ENCODE measurements at regions not wholly inside any gene's neighbourhood (a gene's known extent, or its start where the extent isn't known, plus 50 kb on each side); places are given as distances from the start of the nearest gene placed in this dataset.
"Not testable (repeated sequence)": the region's sequence is repeated elsewhere in the genome, so short reads cannot be mapped to it uniquely, and the experiment has no call there.

GRCh38 chr7:82668676-82669075 lies 225.1 kb upstream of the CACNA2D1 start:
- intact Hi-C loops (cut with DNase I; ENCODE audit: low total_unique reads), result no loop called here
- no peak overlapping the region for H3K27ac ChIP-seq
- no peaks in the 10 kb centered on the region for H3K27me3 ChIP-seq
- DNase-seq, result no peak
- H3K4me1 ChIP-seq, result no peaks in the 10 kb centered on the region
- H3K36me3 ChIP-seq, result no peaks in the 10 kb centered on the region
- TF ChIP-seq, protein P1, sequence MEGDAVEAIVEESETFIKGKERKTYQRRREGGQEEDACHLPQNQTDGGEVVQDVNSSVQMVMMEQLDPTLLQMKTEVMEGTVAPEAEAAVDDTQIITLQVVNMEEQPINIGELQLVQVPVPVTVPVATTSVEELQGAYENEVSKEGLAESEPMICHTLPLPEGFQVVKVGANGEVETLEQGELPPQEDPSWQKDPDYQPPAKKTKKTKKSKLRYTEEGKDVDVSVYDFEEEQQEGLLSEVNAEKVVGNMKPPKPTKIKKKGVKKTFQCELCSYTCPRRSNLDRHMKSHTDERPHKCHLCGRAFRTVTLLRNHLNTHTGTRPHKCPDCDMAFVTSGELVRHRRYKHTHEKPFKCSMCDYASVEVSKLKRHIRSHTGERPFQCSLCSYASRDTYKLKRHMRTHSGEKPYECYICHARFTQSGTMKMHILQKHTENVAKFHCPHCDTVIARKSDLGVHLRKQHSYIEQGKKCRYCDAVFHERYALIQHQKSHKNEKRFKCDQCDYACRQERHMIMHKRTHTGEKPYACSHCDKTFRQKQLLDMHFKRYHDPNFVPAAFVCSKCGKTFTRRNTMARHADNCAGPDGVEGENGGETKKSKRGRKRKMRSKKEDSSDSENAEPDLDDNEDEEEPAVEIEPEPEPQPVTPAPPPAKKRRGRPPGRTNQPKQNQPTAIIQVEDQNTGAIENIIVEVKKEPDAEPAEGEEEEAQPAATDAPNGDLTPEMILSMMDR (IDR thresholded peaks at IDR 0.05), result no peak
- TF ChIP-seq POLR2A (IDR thresholded peaks at IDR 0.05), result no peak
- H3K9me3 ChIP-seq, result no peaks in the 10 kb centered on the region
- no peak overlapping the region for H3K4me3 ChIP-seq

- Histone ChIP-seq H3K9me3 (no peaks in the 10 kb centered on the region), H3K27me3 (no peaks in the 10 kb centered on the region), H3K4me1 (no peaks in the 10 kb centered on the region), H3K4me3 (no peak overlapping the region), H3K36me3 (no peaks in the 10 kb centered on the region), H3K27ac (no peak overlapping the region)
- intact Hi-C loops (cut with DNase I; ENCODE audit: low total_unique reads), result no loop called here
- DNase-seq, result no peak
- TF ChIP-seq POLR2A (IDR thresholded peaks at IDR 0.05), result no peak
- TF ChIP-seq, protein P1 (IDR thresholded peaks at IDR 0.05), result no peak
Measured at GRCh38 chr7:82665966-82666507, 222.5 kb upstream of the CACNA2D1 start.

DNA sequence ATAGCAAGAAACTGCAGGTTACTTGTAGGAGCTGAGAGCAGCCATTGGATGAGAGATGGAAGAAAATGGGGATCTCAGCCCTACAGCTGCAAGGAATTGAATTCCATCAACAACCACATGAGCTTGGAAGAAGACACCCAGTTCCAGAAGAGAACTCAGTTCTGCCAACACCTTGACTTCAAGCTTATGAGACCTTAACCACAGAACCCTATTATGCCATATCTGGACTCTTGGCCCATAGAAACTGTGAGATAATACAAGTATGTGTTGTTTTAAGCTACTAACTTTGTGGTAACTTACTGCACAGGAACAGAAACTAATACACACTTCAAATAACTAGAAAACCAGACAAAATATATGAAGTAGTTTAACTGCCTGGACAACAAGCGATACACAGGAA lies 212.4 kb upstream of the CACNA2D1 start:
- Histone ChIP-seq H3K4me3 (no peak overlapping the region), H3K36me3 (no peaks in the 10 kb centered on the region), H3K27ac (no peak overlapping the region), H3K4me1 (no peaks in the 10 kb centered on the region), H3K9me3 (no peaks in the 10 kb centered on the region), H3K27me3 (no peaks in the 10 kb centered on the region)
- intact Hi-C loops (cut with DNase I; ENCODE audit: low total_unique reads), result no loop called here
- no peak for DNase-seq
- TF ChIP-seq, protein P1 (IDR thresholded peaks at IDR 0.05), result no peak
- TF ChIP-seq POLR2A (IDR thresholded peaks at IDR 0.05), result no peak

GRCh38 chr7:82650095-82650494 lies 206.5 kb upstream of the CACNA2D1 start:
- H3K4me1 ChIP-seq; H3K27ac ChIP-seq; intact Hi-C loops (cut with DNase I; ENCODE audit: low total_unique reads); H3K36me3 ChIP-seq; H3K27me3 ChIP-seq; H3K9me3 ChIP-seq; DNase-seq; H3K4me3 ChIP-seq: not testable (repeated sequence)

- intact Hi-C loops (cut with DNase I; ENCODE audit: low total_unique reads), result no loop called here
- H3K9me3 ChIP-seq, result no peaks in the 10 kb centered on the region
- H3K36me3 ChIP-seq, result no peaks in the 10 kb centered on the region
- TF ChIP-seq POLR2A (IDR thresholded peaks at IDR 0.05), result no peak
- no peaks in the 10 kb centered on the region for H3K4me1 ChIP-seq
- H3K27ac ChIP-seq, result no peak overlapping the region
- no peak overlapping the region for H3K4me3 ChIP-seq
- no peak for DNase-seq
- H3K27me3 ChIP-seq, result no peaks in the 10 kb centered on the region
Measured at GRCh38 chr7:82633592-82633991, 190.0 kb upstream of the CACNA2D1 start.

GRCh38 chr7:82631998-82632397 lies 188.4 kb upstream of the CACNA2D1 start:
- Histone ChIP-seq H3K9me3 (no peaks in the 10 kb centered on the region), H3K36me3 (no peaks in the 10 kb centered on the region), H3K27me3 (no peaks in the 10 kb centered on the region), H3K27ac (no peak overlapping the region), H3K4me3 (no peak overlapping the region), H3K4me1 (no peaks in the 10 kb centered on the region)
- TF ChIP-seq POLR2A (IDR thresholded peaks at IDR 0.05), result no peak
- TF ChIP-seq, protein P1 (IDR thresholded peaks at IDR 0.05), result no peak
- intact Hi-C loops (cut with DNase I; ENCODE audit: low total_unique reads), result no loop called here
- no peak for DNase-seq

Measured in uterus (tissue), 3 donors.